Panc1 (cell line): ENCODE measurements at regions not wholly inside any gene's neighbourhood (a gene's known extent, or its start where the extent isn't known, plus 50 kb on each side); places are given as distances from the start of the nearest gene placed in this dataset.

Source experiments
- ATAC-seq: fragments of 200-7000 bp; cut with Tn5 transposase; 2 replicates; pipeline ENCODE4 v1.9.1; 2020; ENCODE audit warnings: mild to moderate bottlenecking, moderate library complexity
- BruUV-seq: library from RNA; stranded (reverse); fragments of 400-500 nt; replicated peaks from 2 replicates; lab custom pipeline; 2021; lab: Mats Ljungman, UMichigan
- CTCF ChIA-PET: fragments of 300-600 bp; sonication (Branson Sonifier 250); formaldehyde crosslinking; loops from one replicate; lab custom pipeline; 2022; ENCODE audit warnings: antibody characterized with exemption; lab: Charles Lee
- POLR2A ChIA-PET: fragments of 300-600 bp; sonication (Branson Sonifier 250); formaldehyde crosslinking; loops from one replicate; lab custom pipeline; 2022; ENCODE audit warnings: antibody characterized with exemption; lab: Charles Lee
- DNase-seq: peaks from one replicate; pipeline ENCODE4 v3.0.0-alpha.2; 2010; ENCODE audit warnings: low read depth, low spot score
- H3K27ac ChIP-seq: 2 replicates; pipeline ENCODE4 v1.5.1; 2011; ENCODE audit warnings: mild to moderate bottlenecking, low read length, inconsistent platforms
- H3K27me3 ChIP-seq: fragments of 200-500 bp; sonication (Bioruptor generic); 2 replicates; pipeline ENCODE4 v1.6.0; 2014; ENCODE audit warnings: low read length, inconsistent platforms; ENCODE audit not compliant: control insufficient read depth, insufficient read depth
- H3K36me3 ChIP-seq: fragments of 200-500 bp; sonication (Bioruptor generic); 2 replicates; pipeline ENCODE4 v1.5.1; 2014; ENCODE audit warnings: inconsistent platforms, mild to moderate bottlenecking, low read length, moderate library complexity; ENCODE audit not compliant: control insufficient read depth, insufficient read depth
- H3K4me1 ChIP-seq: 2 replicates; pipeline ENCODE4 v1.5.1; 2011; ENCODE audit warnings: inconsistent platforms, mild to moderate bottlenecking, low read length, moderate library complexity; ENCODE audit not compliant: control insufficient read depth, insufficient read depth
- H3K4me3 ChIP-seq, 2 experiments: 2 replicates each; pipeline ENCODE4 v1.5.1; 2011 to 2012; ENCODE audit warnings: low read depth in 2 of 2, low read length in 2 of 2, mild to moderate bottlenecking in 2 of 2, inconsistent platforms in 1 of 2, moderate library complexity in 1 of 2
- H3K9me3 ChIP-seq: fragments of 200-500 bp; sonication (Bioruptor generic); 2 replicates; pipeline ENCODE4 v1.5.1; 2014; ENCODE audit warnings: low read depth, mild to moderate bottlenecking, inconsistent platforms, low read length, moderate library complexity; ENCODE audit not compliant: control insufficient read depth, insufficient read depth
- POLR2AphosphoS5 ChIP-seq: IDR thresholded peaks from 2 replicates; pipeline ENCODE4 v1.6.1; 2012; ENCODE audit warnings: mild to moderate bottlenecking, low read depth, low read length, moderate library complexity
- REST ChIP-seq, 2 experiments: IDR thresholded peaks; 2 replicates each; pipeline ENCODE4 v1.6.1; 2011 to 2012; ENCODE audit warnings: low read depth in 2 of 2, control low read depth in 1 of 2, low read length in 1 of 2, mild to moderate bottlenecking in 1 of 2, moderate library complexity in 1 of 2; ENCODE audit not compliant: insufficient read depth in 1 of 2
- SIN3A ChIP-seq: IDR thresholded peaks from 2 replicates; pipeline ENCODE4 v1.6.1; 2012; ENCODE audit warnings: low read depth, mild to moderate bottlenecking, low read length, moderate library complexity, borderline replicate concordance; ENCODE audit not compliant: insufficient read depth
- TCF7L2 ChIP-seq: IDR thresholded peaks from 2 replicates; pipeline ENCODE4 v1.6.1; 2011; ENCODE audit warnings: mild to moderate bottlenecking, low read depth, low read length, inconsistent platforms
- in situ Hi-C: cut with HindIII; loops from 2 replicates; pipeline ENCODE4 v1.10.0; 2016; ENCODE audit warnings: low sequenced_read_pairs, low pct_unique_long_range_greater_than_20kb
- intact Hi-C: fragments of 100-400 bp; cut with micrococcal nuclease; formaldehyde crosslinking; loops from one replicate; pipeline ENCODE4 v1.10.0; 2022; ENCODE audit not compliant: unreplicated experiment
- TF ChIP-seq, protein P1 (sequence below): fragments of 450-650 bp; IDR thresholded peaks from 2 replicates; pipeline ENCODE4 v1.5.1; 2017; ENCODE audit warnings: mild to moderate bottlenecking

DNA sequence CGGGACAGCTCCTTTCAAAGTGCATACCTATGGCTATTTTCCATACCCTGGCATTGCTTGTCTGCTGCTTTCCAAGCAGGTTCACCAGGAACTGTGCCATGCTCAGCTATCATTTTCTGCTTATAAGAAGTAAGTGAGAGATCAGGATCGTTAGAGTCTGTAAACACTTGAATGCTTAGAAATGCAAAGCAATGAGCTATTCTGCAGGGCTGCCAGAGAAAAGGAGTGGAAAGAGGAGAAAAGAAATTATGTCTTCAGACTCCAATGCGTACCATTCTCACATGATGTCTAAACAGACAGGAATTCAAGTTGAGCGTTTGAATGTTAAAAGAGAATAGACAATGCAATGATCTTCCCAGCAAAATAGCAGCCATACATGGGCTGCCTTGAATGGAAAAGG is 245.5 kb upstream of the SLC7A11 start:
- no peak for DNase-seq
- no peaks in the 10 kb centered on the region for H3K36me3 ChIP-seq
- no peak overlapping the region for H3K27ac ChIP-seq
- POLR2A ChIA-PET: no interaction called here
- no TSS peak for BruUV-seq
- no peaks in the 10 kb centered on the region for H3K27me3 ChIP-seq
- in situ Hi-C loops (no loop called here), intact Hi-C loops (no loop called here)
- no peak overlapping the region for H3K4me3 ChIP-seq
- no peak for TF ChIP-seq SIN3A
- TF ChIP-seq, protein P1, sequence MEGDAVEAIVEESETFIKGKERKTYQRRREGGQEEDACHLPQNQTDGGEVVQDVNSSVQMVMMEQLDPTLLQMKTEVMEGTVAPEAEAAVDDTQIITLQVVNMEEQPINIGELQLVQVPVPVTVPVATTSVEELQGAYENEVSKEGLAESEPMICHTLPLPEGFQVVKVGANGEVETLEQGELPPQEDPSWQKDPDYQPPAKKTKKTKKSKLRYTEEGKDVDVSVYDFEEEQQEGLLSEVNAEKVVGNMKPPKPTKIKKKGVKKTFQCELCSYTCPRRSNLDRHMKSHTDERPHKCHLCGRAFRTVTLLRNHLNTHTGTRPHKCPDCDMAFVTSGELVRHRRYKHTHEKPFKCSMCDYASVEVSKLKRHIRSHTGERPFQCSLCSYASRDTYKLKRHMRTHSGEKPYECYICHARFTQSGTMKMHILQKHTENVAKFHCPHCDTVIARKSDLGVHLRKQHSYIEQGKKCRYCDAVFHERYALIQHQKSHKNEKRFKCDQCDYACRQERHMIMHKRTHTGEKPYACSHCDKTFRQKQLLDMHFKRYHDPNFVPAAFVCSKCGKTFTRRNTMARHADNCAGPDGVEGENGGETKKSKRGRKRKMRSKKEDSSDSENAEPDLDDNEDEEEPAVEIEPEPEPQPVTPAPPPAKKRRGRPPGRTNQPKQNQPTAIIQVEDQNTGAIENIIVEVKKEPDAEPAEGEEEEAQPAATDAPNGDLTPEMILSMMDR: no peak
- CTCF ChIA-PET: no interaction called here
- no peaks in the 10 kb centered on the region for H3K4me1 ChIP-seq
- no peaks in the 10 kb centered on the region for H3K9me3 ChIP-seq
- ATAC-seq: no peak

DNA sequence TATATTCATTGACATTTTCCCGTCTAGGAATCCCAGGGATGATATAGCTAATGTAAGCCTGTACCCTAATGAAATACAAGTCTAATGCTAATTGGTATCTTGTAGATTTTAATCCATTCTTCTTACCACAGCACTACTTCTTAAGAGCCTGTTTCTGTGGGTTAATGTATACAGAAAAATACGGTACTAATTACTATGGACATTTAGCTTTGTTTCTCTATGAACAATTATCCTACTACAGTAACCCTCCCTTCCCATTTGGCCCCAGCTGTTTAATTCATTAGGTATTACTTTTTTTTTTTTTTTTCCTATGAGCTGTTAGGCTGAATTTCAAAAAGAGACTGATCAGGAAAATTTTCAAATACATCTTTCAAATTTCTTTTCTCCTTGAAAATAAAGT is 245.1 kb upstream of the SLC7A11 start:
- ATAC-seq (no peak), DNase-seq (no peak)
- ChIA-PET CTCF (no interaction called here), POLR2A (interaction anchor here (0.7 kb wide), 1 partner anchor 13 kb away, joined by 10 read pairs; no protein-coding TSS in a partner anchor)
- intact Hi-C loops (no loop called here), in situ Hi-C loops (no loop called here)
- Histone ChIP-seq H3K4me3 (no peak overlapping the region), H3K27ac (no peak overlapping the region), H3K9me3 (no peaks in the 10 kb centered on the region), H3K36me3 (no peaks in the 10 kb centered on the region), H3K27me3 (no peaks in the 10 kb centered on the region), H3K4me1 (no peaks in the 10 kb centered on the region)
- no peak for TF ChIP-seq SIN3A
- TF ChIP-seq, protein P1: no peak
- BruUV-seq: no TSS peak

DNA sequence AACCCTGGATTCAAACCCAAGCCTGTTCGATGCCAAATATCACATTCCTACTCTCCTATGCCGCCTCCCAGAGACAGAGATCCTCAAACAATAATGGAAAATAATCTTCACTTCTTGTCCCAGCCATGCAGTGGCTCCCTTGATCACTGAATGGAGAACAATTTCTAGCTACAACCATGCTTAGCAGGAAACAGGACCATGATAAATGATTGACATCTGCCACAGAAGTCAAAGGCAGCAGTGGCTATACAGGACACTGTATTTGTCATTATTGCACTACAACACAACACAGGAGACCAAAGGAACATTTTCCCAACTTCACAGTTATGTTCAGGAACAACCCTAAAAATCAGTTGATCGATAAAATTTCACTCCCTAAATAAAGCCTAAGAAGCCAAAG is 243.3 kb upstream of the SLC7A11 start:
- Histone ChIP-seq H3K27ac (no peak overlapping the region), H3K36me3 (no peaks in the 10 kb centered on the region), H3K27me3 (no peaks in the 10 kb centered on the region), H3K4me3 (no peak overlapping the region), H3K4me1 (no peaks in the 10 kb centered on the region), H3K9me3 (no peaks in the 10 kb centered on the region)
- ChIA-PET POLR2A (no interaction called here), CTCF (no interaction called here)
- in situ Hi-C loops: no loop called here
- no TSS peak for BruUV-seq
- ATAC-seq (no peak), DNase-seq (no peak)
- intact Hi-C loops: no loop called here
- TF ChIP-seq, protein P1: no peak
- TF ChIP-seq SIN3A: no peak
- no peak for TF ChIP-seq REST (IDR thresholded peaks at IDR 0.05; ENCODE audit: insufficient read depth in 1 of 2, low read depth in 2 of 2, low read length in 1 of 2)
- no peak for TF ChIP-seq TCF7L2
- TF ChIP-seq POLR2AphosphoS5: no peak
